ENCODE measurements at regions not wholly inside any gene's neighbourhood (a gene's known extent, or its start where the extent isn't known, plus 50 kb on each side); places are given as distances from the start of the nearest gene placed in this dataset.

DNA sequence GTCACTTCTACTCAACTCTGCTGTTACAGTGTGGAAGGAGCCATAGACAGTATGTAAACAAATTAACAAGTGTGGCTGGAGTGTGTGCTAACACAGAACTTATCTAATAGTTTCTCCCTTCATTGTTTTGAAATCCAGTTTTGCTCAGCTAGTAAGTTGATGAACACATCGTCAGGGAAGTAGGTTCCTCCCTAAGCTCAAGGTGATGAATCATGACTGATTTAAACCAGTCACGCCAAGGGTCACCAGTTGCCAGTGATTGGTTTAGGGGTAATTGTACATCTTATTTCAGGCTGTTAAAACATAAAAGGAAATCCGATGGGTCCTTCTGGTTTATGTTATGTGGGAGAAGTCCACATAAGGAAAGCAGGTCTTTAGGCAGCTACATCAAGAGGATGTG is 97.0 kb upstream of the CHODL start:
- ATAC-seq (ENCODE audit: low read depth in 2 of 2) (no peak), DNase-seq (no peak)
- no peaks in the 10 kb centered on the region for H3K36me3 ChIP-seq (ENCODE audit: control insufficient read depth, insufficient read depth, low read length)
- no peaks in the 10 kb centered on the region for H3K27me3 Mint-ChIP-seq
- H3K4me3 Mint-ChIP-seq: no peak overlapping the region
- no peaks in the 10 kb centered on the region for H3K4me1 ChIP-seq (ENCODE audit: control insufficient read depth, insufficient read depth, low read length, poor library complexity, severe bottlenecking)
- no peak overlapping the region for H3K4me3 ChIP-seq (ENCODE audit: low read depth, low read length)
- H3K9me3 ChIP-seq (ENCODE audit: control insufficient read depth in 2 of 2, low read length in 2 of 2): peaks cover 0 to 5% of the 10 kb centered on the region in 2 experiments
- no peak overlapping the region for H3K27ac ChIP-seq (ENCODE audit: insufficient read depth, low read length, poor library complexity, severe bottlenecking)
- peaks cover 0 to 13% (median 9%) of the 10 kb centered on the region in 7 donors for H3K9me3 Mint-ChIP-seq
- no peaks in the 10 kb centered on the region for H3K27me3 ChIP-seq (ENCODE audit: control insufficient read depth, insufficient read depth, low read length)
- no peak overlapping the region for H3K27ac Mint-ChIP-seq
- no peaks in the 10 kb centered on the region for H3K36me3 Mint-ChIP-seq
- no peaks in the 10 kb centered on the region for H3K4me1 Mint-ChIP-seq

DNA sequence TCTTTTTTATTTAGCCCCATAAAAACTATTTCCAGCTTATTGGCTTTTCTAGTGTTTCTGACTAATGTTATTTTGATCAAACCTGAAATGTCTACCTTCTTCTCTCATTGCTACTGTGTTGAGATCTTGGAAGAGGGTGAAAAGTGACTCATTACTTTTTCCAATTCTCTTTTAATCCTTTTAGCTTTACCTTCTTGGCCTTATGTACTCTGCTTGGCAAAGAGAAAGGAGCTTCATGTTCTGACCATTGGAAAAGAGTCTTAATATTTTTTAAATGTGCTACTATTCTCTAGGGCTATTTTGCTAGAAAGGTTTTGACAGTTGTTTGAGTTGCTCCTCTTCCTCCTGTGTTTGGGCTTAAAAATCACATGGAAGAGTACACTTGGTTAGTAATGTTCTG is 97.8 kb upstream of the CHODL start:
- Histone ChIP-seq H3K4me1 (ENCODE audit: control insufficient read depth, insufficient read depth, low read length, poor library complexity, severe bottlenecking) (no peaks in the 10 kb centered on the region), H3K27ac (ENCODE audit: insufficient read depth, low read length, poor library complexity, severe bottlenecking) (no peak overlapping the region), H3K4me3 (ENCODE audit: low read depth, low read length) (no peak overlapping the region), H3K27me3 (ENCODE audit: control insufficient read depth, insufficient read depth, low read length) (no peaks in the 10 kb centered on the region), H3K9me3 (ENCODE audit: control insufficient read depth in 2 of 2, low read length in 2 of 2) (peaks cover 0 to 5% of the 10 kb centered on the region in 2 experiments), H3K36me3 (ENCODE audit: control insufficient read depth, insufficient read depth, low read length) (no peaks in the 10 kb centered on the region)
- no peak overlapping the region for H3K27ac Mint-ChIP-seq
- H3K4me3 Mint-ChIP-seq: no peak overlapping the region
- ATAC-seq (ENCODE audit: low read depth in 2 of 2): no peak
- DNase-seq: no peak
- peaks cover 0 to 16% (median 9%) of the 10 kb centered on the region in 7 donors for H3K9me3 Mint-ChIP-seq
- no peaks in the 10 kb centered on the region for H3K27me3 Mint-ChIP-seq
- H3K36me3 Mint-ChIP-seq: no peaks in the 10 kb centered on the region
- H3K4me1 Mint-ChIP-seq: no peaks in the 10 kb centered on the region

DNA sequence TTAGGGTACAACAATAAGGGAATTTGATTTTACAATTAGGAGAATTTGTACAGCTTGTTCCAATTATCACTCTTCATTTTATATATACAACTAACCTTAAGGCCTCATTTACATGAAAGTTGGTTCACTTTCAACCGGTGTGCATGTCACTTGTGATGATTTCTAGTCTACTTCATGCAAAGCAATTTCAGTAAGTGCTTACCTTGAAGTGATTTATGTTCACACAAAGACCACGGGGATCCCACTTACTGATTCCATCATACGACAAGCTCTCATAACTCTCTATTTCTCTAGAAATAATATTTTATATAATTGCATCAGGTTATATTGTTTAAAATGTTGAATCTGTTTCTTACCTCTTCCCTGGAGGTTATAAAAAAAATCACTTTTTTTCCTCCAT is 100.3 kb upstream of the CHODL start:
- ATAC-seq (ENCODE audit: low read depth in 2 of 2) (no peak), DNase-seq (no peak)
- Mint-ChIP-seq H3K27me3 (no peaks in the 10 kb centered on the region), H3K36me3 (no peaks in the 10 kb centered on the region), H3K27ac (no peak overlapping the region), H3K4me3 (no peak overlapping the region), H3K9me3 (peaks cover 0 to 19% (median 7%) of the 10 kb centered on the region in 7 donors), H3K4me1 (no peaks in the 10 kb centered on the region)
- Histone ChIP-seq H3K4me3 (ENCODE audit: low read depth, low read length) (no peak overlapping the region), H3K4me1 (ENCODE audit: control insufficient read depth, insufficient read depth, low read length, poor library complexity, severe bottlenecking) (no peaks in the 10 kb centered on the region), H3K27ac (ENCODE audit: insufficient read depth, low read length, poor library complexity, severe bottlenecking) (no peak overlapping the region), H3K9me3 (ENCODE audit: control insufficient read depth in 2 of 2, low read length in 2 of 2) (no peaks in the 10 kb centered on the region), H3K27me3 (ENCODE audit: control insufficient read depth, insufficient read depth, low read length) (no peaks in the 10 kb centered on the region), H3K36me3 (ENCODE audit: control insufficient read depth, insufficient read depth, low read length) (no peaks in the 10 kb centered on the region)

GRCh38 chr21:18142655-18143054 is 102.0 kb upstream of the CHODL start:
- no peaks in the 10 kb centered on the region for H3K27me3 ChIP-seq (ENCODE audit: control insufficient read depth, insufficient read depth, low read length)
- H3K4me1 Mint-ChIP-seq: no peaks in the 10 kb centered on the region
- no peaks in the 10 kb centered on the region for H3K27me3 Mint-ChIP-seq
- H3K4me3 Mint-ChIP-seq: no peak overlapping the region
- peaks cover 0 to 22% (median 5%) of the 10 kb centered on the region in 7 donors for H3K9me3 Mint-ChIP-seq
- H3K4me1 ChIP-seq (ENCODE audit: control insufficient read depth, insufficient read depth, low read length, poor library complexity, severe bottlenecking): no peaks in the 10 kb centered on the region
- H3K4me3 ChIP-seq (ENCODE audit: low read depth, low read length): no peak overlapping the region
- ATAC-seq (ENCODE audit: low read depth in 2 of 2) (no peak), DNase-seq (no peak)
- no peaks in the 10 kb centered on the region for H3K36me3 ChIP-seq (ENCODE audit: control insufficient read depth, insufficient read depth, low read length)
- H3K27ac ChIP-seq (ENCODE audit: insufficient read depth, low read length, poor library complexity, severe bottlenecking): no peak overlapping the region
- no peak overlapping the region for H3K27ac Mint-ChIP-seq
- H3K9me3 ChIP-seq (ENCODE audit: control insufficient read depth in 2 of 2, low read length in 2 of 2): peaks cover 0 to 3% of the 10 kb centered on the region in 2 experiments
- no peaks in the 10 kb centered on the region for H3K36me3 Mint-ChIP-seq

GRCh38 chr21:18138507-18138906 is 106.1 kb upstream of the CHODL start:
- no peaks in the 10 kb centered on the region for H3K4me1 Mint-ChIP-seq
- Histone ChIP-seq H3K4me3 (ENCODE audit: low read depth, low read length) (no peak overlapping the region), H3K36me3 (ENCODE audit: control insufficient read depth, insufficient read depth, low read length) (no peaks in the 10 kb centered on the region), H3K9me3 (ENCODE audit: control insufficient read depth in 2 of 2, low read length in 2 of 2) (peaks cover 0 to 3% of the 10 kb centered on the region in 2 experiments), H3K27ac (ENCODE audit: insufficient read depth, low read length, poor library complexity, severe bottlenecking) (no peak overlapping the region), H3K4me1 (ENCODE audit: control insufficient read depth, insufficient read depth, low read length, poor library complexity, severe bottlenecking) (no peaks in the 10 kb centered on the region), H3K27me3 (ENCODE audit: control insufficient read depth, insufficient read depth, low read length) (no peaks in the 10 kb centered on the region)
- no peak overlapping the region for H3K27ac Mint-ChIP-seq
- no peak overlapping the region for H3K4me3 Mint-ChIP-seq
- no peak for DNase-seq
- no peak for ATAC-seq (ENCODE audit: low read depth in 2 of 2)
- H3K9me3 Mint-ChIP-seq: peaks cover 0 to 22% (median 9%) of the 10 kb centered on the region in 7 donors
- H3K27me3 Mint-ChIP-seq: no peaks in the 10 kb centered on the region
- H3K36me3 Mint-ChIP-seq: no peaks in the 10 kb centered on the region

DNA sequence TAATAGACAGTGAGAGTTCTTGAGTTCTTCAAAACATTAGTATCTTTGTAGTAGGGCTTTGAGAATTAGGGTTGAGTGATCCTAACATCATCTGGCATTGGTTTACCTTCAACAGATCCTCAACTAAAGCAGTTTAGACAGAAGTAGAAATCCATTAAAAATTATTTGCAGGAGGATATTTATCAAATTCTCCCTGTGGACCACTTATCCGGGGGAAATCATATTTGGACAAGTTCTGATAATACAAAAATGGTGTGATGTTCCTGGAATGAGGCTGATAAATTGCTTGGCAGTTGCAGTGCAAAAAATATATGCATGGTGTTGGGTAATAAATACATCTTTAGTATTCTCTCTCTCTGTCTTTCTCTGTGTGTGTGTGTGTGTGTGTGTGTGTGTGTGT is 115.1 kb upstream of the CHODL start:
- H3K36me3 ChIP-seq (ENCODE audit: control insufficient read depth, insufficient read depth, low read length): no peaks in the 10 kb centered on the region
- no peak overlapping the region for H3K4me3 ChIP-seq (ENCODE audit: low read depth, low read length)
- H3K36me3 Mint-ChIP-seq: no peaks in the 10 kb centered on the region
- H3K27me3 Mint-ChIP-seq: peaks cover 4% of the 10 kb centered on the region
- H3K27ac Mint-ChIP-seq: no peak overlapping the region
- peaks cover 0 to 7% (median 2%) of the 10 kb centered on the region in 7 donors for H3K9me3 Mint-ChIP-seq
- no peak for ATAC-seq (ENCODE audit: low read depth in 2 of 2)
- H3K4me3 Mint-ChIP-seq: no peak overlapping the region
- no peak overlapping the region for H3K27ac ChIP-seq (ENCODE audit: insufficient read depth, low read length, poor library complexity, severe bottlenecking)
- no peaks in the 10 kb centered on the region for H3K4me1 ChIP-seq (ENCODE audit: control insufficient read depth, insufficient read depth, low read length, poor library complexity, severe bottlenecking)
- H3K27me3 ChIP-seq (ENCODE audit: control insufficient read depth, insufficient read depth, low read length): no peaks in the 10 kb centered on the region
- DNase-seq: no peak
- no peaks in the 10 kb centered on the region for H3K4me1 Mint-ChIP-seq
- no peaks in the 10 kb centered on the region for H3K9me3 ChIP-seq (ENCODE audit: control insufficient read depth in 2 of 2, low read length in 2 of 2)

GRCh38 chr21:18118566-18118965 is 126.1 kb upstream of the CHODL start:
- Mint-ChIP-seq H3K4me1 (no peaks in the 10 kb centered on the region), H3K27ac (no peak overlapping the region), H3K36me3 (no peaks in the 10 kb centered on the region), H3K4me3 (no peak overlapping the region), H3K27me3 (no peaks in the 10 kb centered on the region), H3K9me3 (peaks cover 0 to 11% (median 3%) of the 10 kb centered on the region in 7 donors)
- Histone ChIP-seq H3K36me3 (ENCODE audit: control insufficient read depth, insufficient read depth, low read length) (no peaks in the 10 kb centered on the region), H3K4me3 (ENCODE audit: low read depth, low read length) (no peak overlapping the region), H3K27ac (ENCODE audit: insufficient read depth, low read length, poor library complexity, severe bottlenecking) (no peak overlapping the region), H3K9me3 (ENCODE audit: control insufficient read depth in 2 of 2, low read length in 2 of 2) (no peaks in the 10 kb centered on the region), H3K4me1 (ENCODE audit: control insufficient read depth, insufficient read depth, low read length, poor library complexity, severe bottlenecking) (no peaks in the 10 kb centered on the region), H3K27me3 (ENCODE audit: control insufficient read depth, insufficient read depth, low read length) (no peaks in the 10 kb centered on the region)
- ATAC-seq (ENCODE audit: low read depth in 2 of 2) (no peak), DNase-seq (no peak)

DNA sequence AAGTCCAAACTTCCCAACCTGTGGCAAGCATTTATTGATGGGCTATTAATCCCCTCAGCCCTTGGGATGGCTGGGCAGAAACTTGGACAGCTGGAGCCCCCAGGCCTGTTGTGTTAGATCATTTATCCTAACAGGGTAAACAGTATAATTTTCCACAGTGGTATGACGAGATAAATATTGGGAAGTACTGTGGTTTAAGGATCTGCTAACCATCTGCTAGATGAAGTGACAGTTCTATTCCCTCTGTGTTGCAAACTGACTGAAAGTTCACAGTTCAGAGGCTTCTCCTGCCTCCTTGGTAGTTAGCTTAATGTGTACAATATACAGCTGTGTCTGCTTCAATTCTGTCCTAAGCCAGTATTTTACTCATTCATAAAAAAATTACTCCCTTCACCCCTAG is 127.5 kb upstream of the CHODL start:
- DNase-seq (no peak), ATAC-seq (ENCODE audit: low read depth in 2 of 2) (no peak)
- H3K4me1 ChIP-seq (ENCODE audit: control insufficient read depth, insufficient read depth, low read length, poor library complexity, severe bottlenecking): no peaks in the 10 kb centered on the region
- no peaks in the 10 kb centered on the region for H3K27me3 ChIP-seq (ENCODE audit: control insufficient read depth, insufficient read depth, low read length)
- Mint-ChIP-seq H3K4me1 (no peaks in the 10 kb centered on the region), H3K27ac (no peak overlapping the region), H3K36me3 (no peaks in the 10 kb centered on the region), H3K27me3 (no peaks in the 10 kb centered on the region), H3K4me3 (no peak overlapping the region), H3K9me3 (peaks cover 0 to 13% (median 3%) of the 10 kb centered on the region in 7 donors)
- H3K36me3 ChIP-seq (ENCODE audit: control insufficient read depth, insufficient read depth, low read length): no peaks in the 10 kb centered on the region
- H3K9me3 ChIP-seq (ENCODE audit: control insufficient read depth in 2 of 2, low read length in 2 of 2): no peaks in the 10 kb centered on the region
- H3K27ac ChIP-seq (ENCODE audit: insufficient read depth, low read length, poor library complexity, severe bottlenecking): no peak overlapping the region
- H3K4me3 ChIP-seq (ENCODE audit: low read depth, low read length): no peak overlapping the region

All from CD4-positive, CD25-positive, alpha-beta regulatory T cell (primary cell).